Ureter (tissue), 1 donor: ENCODE measurements at regions not wholly inside any gene's neighbourhood (a gene's known extent, or its start where the extent isn't known, plus 50 kb on each side); places are given as distances from the start of the nearest gene placed in this dataset.
A peak's percentile ranks its signal among the peaks of the same experiment; 100 is the strongest.

Experiments
- DNase-seq: peaks from one replicate; pipeline ENCODE4 v3.0.0-alpha.2; 2020; ENCODE audit warnings: low spot score
- donor health status: DM: yes; HTN: yes; CAD: no.

- DNase-seq, result no peak
Observed at GRCh38 chr2:238581126-238581525, 154.4 kb downstream of the ASB1 start.

- DNase-seq, result no peak
Observed at GRCh38 chr2:238582159-238582558, 155.4 kb downstream of the ASB1 start.

GRCh38 chr2:238584617-238585016 is 157.9 kb downstream of the ASB1 start:
- DNase-seq, result no peak

- DNase-seq, result peak; percentile 29
Observed at GRCh38 chr2:238585836-238586821, 159.4 kb downstream of the ASB1 start.

GRCh38 chr2:238586931-238587775 is 160.4 kb downstream of the ASB1 start:
- DNase-seq, result peak; percentile 38

- no peak for DNase-seq
Observed at GRCh38 chr2:238587776-238588660, 161.3 kb downstream of the ASB1 start.

GRCh38 chr2:238589591-238590460 is 163.1 kb downstream of the ASB1 start:
- no peak for DNase-seq

GRCh38 chr2:238591732-238592131 is 165.0 kb downstream of the ASB1 start:
- DNase-seq, result no peak

GRCh38 chr2:238593236-238593635 is 166.5 kb downstream of the ASB1 start:
- no peak for DNase-seq

GRCh38 chr2:238593678-238594077 is 167.0 kb downstream of the ASB1 start:
- DNase-seq, result no peak

- no peak for DNase-seq
Observed at GRCh38 chr2:238594796-238595749, 168.3 kb downstream of the ASB1 start.

- DNase-seq, result no peak
Observed at GRCh38 chr2:238595750-238596570, 169.2 kb downstream of the ASB1 start.

- DNase-seq, result peak; percentile 64
Observed at GRCh38 chr2:238596571-238597551, 170.1 kb downstream of the ASB1 start.

GRCh38 chr2:238597638-238598528 is 171.2 kb downstream of the ASB1 start:
- DNase-seq, result no peak

- no peak for DNase-seq
Observed at GRCh38 chr2:238598802-238599530, 172.2 kb downstream of the ASB1 start.
